HG03175 (cell line): ENCODE measurements at regions not wholly inside any gene's neighbourhood (a gene's known extent, or its start where the extent isn't known, plus 50 kb on each side); places are given as distances from the start of the nearest gene placed in this dataset.
A peak's percentile ranks its signal among the peaks of the same experiment; 100 is the strongest.
"Not testable (repeated sequence)": the region's sequence is repeated elsewhere in the genome, so short reads cannot be mapped to it uniquely, and the experiment has no call there.

Experiments used
- ATAC-seq: cut with Tn5 transposase; IDR thresholded peaks from one replicate; pipeline ENCODE4 v1.9.1; 2021; ENCODE audit warnings: mild to moderate bottlenecking, moderate library complexity; ENCODE audit not compliant: unreplicated experiment

DNA sequence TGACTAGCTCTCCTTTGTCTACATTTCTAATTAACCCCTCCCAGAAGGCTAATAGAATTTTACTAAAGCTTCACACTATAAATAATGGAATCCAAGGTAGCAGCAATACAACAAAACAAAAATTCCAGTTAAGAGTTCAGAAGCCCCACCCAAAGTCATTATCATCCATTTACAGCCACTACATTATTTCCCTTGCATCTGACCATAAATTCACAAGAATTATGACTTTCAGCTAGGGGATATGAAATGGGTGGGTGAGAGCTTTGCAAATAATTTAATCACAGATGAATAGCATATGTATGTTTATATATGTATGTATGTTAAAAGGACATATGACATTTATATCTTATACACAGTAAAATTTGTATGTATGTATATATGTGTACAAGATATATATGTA lies 65.3 kb upstream of the PTGDR start:
- ATAC-seq = no peak

DNA sequence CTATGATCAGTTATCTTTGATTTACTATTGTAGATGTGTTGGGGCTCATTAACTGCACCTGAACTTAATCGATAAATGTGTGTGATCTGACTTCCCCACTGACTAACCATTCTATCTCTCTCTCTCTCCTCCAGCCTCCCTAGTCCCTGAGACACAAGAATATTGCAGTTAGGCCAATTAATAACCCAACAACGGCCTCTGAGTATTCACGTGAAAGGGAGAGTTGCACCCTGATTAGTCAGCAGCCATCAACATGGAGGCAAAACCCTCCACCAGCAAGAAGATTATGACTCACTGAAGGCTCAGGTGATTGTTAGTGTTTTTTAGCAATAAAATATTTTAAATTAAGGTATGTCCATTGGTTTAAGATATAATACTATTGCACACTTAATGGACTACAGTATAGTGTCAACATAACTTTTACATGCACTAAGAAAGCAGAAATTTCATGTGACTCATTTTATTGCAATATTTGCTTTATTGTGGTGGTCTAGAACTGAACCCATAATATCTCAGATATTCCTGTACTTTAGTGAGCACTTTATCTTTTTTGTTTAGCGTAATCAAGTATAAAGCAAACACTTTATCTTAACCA lies 77.1 kb upstream of the PTGDR start:
- ATAC-seq = no peak

DNA sequence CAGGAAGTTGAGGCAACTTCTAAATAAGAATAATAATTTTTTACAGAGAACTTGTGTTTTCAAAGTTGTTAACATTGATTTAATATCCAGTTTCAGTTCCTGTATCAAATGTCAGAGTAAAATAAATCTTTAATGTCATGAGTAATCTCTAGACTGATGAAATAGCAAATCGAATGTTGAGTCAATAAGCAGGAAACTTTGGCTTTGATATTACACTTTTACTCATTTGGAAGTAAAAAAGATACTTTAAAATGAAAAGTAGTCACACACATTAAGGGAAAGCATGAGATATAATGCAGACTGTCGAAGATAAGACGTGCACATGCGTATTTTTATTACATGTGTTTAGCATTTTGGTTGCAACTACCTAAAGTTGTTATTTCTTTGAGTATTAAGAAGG lies 78.2 kb upstream of the PTGDR start:
- ATAC-seq = no peak

DNA sequence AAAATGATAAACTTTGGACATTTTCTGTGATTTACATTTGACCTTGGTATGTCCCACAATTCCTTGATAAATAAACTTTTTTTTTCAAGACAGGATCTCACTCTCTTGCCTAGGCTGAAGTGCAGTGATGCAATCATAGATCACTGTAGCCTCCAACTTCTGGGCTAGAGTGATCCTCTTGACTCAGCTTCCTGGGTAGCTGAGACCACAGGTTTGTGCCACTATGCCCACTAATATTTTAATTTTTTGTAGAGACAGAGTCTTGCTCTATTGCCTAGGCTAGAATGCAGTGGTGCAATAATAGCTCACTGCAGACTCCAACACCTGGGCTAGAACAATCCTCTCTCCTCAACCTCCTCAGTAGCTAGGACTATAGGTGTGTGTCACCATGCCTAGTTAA lies 79.1 kb upstream of the PTGDR start:
- no peak for ATAC-seq

DNA sequence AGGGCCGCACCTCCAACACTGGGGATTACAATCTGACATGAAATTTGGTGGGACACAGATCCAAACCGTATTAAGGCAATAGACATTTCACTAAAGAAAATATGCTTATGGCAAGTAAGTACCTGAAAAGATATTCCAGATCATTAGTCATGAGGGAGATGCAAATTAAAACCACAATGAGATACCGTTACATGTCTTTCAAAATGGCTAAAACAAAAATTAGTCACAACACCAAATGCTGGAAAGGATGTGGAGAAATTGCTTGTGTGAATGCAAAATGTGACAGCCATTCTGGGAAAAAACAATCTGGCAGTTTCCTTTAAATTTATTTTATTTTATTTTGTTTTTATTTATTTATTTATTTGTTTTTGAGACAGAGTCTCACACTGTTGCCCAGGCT lies 82.3 kb upstream of the PTGDR start:
- ATAC-seq = no peak

DNA sequence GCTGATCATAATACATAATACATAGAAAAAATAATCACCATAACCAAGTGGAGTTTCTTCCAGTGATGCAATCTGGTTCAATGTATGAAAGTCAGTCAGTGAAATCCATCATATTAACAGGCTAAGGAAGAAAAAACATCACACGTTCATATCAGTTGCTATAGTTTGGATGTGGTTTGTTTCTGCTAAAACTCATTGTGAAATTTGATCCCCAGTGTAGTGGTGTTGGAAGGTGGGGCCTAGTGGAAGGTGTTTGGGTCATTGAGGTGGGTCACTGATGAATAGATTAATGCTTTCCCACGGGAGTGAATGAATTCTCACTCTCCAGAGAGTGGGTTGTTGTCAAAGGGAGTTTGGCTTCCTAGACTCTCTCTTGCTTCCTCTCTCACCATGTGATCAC lies 84.6 kb upstream of the PTGDR start:
- ATAC-seq = no peak

DNA sequence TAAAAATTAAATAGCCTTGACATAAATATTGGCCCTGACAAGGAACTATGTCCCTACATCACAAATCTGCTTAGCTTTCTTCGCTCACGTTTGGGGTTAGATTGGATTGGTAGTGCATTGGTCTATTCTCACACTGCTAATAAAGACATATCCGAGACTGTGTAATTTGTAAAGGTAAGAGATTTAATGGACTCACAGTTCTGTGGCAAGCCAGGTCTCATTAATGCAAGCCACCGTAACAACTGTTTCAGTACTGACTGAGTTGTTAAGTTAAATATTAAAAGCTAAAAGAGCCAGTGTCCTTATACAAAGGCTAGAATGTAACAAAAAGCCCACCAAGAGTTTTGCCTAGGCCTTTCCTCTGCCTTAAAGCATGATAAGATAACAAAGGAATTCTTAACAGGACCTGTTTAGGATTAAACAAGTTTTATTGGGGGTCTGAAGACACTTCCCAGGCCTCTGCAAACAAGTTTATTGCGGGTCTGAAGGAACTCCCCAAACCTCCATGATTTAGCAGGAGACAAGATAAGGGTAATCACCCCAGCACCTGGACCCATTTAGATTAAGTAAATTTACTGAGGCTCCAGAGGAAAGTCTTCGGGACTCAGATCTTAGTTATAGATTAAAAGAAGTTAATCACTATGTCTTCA lies 88.2 kb upstream of the PTGDR start:
- ATAC-seq = no peak

DNA sequence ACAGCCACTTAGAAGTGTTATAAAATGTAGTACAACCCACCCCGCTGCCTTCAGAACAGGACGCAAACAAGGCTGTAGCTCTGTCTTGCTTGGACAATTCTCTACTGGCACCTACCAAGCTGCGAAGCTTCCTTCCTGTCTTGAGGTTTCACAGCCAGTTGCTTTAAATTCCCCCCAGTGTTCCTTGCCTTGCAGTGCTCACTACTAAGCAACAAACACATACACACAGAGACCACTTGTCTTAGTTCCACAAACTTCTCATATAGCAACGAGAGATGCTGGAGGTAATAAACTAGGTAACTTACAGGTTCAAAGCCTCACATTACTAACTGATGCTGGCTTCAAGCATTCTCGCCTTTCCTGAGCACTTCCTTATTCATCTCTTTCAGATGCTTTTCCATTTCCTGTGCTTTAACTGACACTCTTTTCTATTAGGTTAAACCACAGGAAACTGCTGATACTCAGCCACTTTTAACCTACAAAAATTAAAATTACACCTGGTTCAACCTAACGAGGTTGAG lies 91.5 kb upstream of the PTGDR start:
- peak; percentile 89 for ATAC-seq

DNA sequence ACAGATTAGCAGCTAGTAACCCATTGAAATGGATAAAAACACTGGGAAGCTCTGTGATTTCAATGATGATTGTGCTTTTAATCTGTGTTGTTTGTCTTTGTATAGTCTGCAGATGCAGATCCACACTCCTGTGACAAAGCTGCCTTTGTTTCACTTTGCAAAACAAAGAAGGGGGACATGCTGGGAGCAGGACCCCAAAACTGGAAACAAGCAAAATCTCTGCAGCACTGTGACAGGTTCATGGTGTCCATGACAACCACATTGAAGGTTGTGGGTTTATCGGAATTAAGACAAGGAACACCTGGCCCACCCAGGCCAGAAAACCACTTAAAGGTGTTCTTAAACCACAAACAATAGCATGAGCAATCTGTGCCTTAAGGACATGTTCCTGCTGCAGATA lies 95.6 kb upstream of the PTGDR start:
- ATAC-seq = not testable (repeated sequence)

DNA sequence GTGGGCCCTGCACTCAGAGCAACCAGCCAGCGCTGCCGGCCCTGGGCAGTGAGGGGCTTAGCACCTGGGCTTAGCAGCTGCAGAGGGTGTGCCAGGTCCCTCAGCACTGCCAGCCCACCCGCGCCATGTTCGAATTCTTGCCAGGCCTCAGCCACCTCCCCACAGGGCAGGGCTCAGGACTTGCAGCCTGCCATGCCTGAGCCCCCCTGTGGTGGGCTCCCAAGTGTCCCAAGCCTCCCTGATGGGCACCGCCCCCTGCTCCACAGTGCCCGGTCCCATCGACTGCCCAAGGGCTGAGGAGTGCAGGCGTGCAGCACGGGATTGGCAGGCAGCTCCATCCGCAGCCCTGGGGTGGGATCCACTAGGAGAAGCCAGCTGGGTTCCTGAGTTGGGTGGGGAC lies 98.0 kb upstream of the NID2 start:
- no peak for ATAC-seq

DNA sequence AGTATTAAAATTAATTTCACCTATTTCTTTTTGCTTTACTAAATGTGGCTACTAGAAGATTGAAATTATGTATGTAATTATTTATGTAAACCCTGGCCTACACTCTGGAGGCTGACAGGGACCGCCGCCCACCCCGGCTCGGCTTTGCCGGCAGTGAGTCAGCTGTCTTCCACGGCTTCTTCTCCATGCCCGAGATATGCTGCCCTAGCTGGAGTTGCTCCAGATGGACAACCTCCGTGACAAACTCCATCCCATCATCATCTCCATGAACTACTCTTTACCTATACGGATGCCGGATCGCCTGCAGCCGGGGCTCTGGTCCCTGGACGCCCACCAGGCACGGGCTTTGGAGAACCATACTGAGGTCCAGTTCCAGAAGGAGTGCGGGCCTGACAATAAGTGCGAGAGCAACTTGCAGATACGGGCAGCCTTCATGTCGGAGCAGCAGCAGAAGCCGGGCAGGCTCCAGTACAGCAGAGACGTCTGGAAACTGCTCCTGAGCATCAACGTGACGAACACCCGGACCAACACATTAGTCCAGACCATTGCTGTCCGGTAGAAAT lies 86.9 kb upstream of the NID2 start:
- no peak for ATAC-seq

DNA sequence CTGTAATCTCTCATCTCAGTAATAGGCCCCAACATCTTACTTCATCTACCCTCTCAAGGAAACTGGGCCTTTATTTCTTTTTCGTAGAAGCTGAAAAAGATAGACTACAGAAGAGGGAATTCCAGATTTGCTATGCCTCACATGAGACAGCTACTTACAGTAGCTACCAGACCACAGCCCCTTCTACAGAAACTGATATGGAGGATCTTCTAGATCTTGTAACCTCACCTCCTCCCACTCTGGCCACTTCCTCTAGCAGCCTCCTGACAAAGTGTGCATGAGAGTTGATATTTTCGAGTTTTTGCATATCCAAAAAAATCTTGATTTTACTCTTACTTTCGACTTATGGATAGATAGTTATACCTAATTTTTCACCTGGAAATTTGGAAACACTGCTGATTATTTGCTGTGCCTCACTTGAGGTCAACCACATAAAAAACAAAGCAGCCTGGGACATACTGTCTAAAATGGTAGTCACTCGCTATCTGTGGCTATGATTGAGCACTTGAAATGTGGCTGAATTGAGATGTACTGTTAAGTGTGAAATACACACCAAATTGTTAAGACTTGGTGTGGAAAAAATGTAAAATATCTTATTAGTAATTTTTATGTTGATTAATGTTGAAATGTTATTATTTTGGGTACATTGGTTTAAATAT lies 86.3 kb upstream of the NID2 start:
- ATAC-seq = no peak

DNA sequence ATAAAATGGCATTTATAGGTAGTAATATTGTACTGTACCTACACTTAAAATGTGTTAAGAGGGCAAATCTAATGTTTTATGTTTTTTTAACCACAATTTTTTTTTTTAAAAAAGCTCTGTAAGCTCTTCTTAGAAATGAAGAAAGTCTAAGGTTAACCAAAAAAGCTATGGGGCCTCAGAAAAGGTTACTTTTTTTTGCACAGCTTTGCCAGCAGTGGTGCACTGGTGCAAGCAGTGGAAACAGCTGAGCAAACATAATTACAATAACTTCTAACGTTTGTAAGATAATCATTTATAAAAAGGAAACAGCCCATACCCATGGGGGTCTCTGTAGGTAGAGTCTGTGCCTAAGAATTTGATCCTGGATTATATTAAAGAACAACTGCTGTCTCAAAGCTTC lies 85.1 kb upstream of the NID2 start:
- no peak for ATAC-seq

DNA sequence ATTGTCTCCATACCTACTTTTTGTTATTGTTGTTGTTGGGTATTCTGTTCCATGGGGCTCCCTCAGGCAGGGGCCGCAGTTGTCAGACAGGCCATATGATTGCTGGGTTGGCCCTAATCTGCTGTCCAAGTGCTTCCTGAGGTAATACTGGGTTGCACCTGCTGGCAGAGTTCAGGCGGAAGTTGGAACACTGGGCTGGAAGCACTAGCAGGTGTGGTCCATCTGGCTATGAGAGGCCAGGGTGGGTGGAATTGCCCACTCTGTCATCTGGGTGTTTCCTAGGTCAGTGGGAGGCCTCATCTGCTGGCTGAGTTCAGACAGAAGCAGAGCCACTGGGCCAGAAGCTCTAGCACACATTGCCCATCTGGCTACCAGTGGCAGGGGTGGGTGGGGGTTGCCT lies 81.3 kb upstream of the NID2 start:
- ATAC-seq = no peak

DNA sequence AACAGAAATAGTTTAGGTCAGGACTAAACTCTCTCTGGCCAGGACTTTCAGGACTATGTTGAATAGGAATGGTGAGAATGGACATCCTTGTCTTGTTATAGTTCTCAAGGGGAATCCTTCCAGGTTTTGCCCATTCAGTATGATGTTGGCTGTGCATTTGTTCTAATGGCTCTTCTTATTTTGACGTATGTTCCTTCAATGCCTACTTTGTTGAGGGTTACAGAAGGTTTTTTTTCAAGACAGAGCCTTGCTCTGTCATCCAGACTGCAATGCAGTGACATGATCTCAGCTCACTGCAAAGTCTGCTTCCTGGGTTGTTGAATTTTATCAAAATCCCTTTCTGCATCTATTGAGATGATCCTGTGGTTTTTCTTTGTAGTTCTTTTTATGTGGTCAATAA lies 79.5 kb upstream of the NID2 start:
- ATAC-seq = no peak

DNA sequence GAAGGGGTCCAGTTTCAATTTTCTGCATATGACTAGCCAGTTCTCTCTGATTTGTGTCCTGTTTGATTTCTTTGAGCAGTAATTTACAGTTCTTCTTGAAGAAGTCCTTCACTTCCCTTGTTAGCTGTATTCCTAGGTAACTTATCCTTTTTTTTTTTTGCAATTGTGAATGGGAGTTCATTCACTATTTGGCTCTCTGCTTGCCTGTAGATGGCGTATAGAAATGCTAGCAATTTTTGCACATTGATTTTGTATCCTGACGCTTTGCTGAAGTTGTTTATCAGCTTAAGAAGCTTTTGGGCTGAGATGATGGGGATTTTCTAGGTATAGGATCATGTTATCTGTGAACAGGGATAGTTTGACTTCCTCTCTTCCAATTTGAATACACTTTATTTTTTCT lies 77.6 kb upstream of the NID2 start:
- no peak for ATAC-seq

DNA sequence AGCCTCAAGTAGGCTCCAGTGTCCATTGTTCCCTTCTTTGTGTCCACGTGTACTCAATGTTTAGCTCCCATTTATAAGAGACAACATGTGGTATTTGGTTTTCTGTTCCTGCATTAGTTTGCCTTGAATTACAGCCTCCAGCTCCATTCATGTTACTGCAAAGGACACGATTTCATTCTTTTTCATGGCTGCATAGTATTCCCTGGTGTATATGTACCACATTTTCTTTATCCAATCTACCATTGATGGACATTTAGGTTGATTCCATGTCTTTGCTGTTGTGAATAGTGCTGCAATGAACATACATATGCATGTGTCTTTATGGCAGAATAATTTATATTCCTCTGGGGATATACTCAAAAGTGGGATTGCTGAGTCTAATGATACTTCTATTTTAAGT lies 75.2 kb upstream of the NID2 start:
- ATAC-seq = not testable (repeated sequence)

DNA sequence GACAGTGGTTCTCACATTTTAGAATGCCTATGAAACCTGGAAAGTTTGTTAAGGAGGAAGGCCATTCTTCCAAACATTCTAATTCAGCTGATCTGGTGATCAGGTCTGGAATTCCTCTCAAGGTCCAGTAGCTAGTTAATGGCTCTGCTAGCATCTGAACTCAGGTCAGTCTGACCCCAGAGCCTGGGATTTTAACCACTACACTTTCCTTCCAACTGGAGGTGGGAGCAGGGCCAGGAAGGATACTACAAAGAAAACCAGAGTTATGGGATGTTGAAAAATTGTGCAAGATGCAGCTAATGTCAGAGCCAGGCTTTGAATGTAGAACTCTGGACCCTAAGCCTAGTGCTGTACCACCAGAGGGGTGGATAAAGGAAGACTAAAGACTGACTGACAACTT lies 73.6 kb upstream of the NID2 start:
- no peak for ATAC-seq

DNA sequence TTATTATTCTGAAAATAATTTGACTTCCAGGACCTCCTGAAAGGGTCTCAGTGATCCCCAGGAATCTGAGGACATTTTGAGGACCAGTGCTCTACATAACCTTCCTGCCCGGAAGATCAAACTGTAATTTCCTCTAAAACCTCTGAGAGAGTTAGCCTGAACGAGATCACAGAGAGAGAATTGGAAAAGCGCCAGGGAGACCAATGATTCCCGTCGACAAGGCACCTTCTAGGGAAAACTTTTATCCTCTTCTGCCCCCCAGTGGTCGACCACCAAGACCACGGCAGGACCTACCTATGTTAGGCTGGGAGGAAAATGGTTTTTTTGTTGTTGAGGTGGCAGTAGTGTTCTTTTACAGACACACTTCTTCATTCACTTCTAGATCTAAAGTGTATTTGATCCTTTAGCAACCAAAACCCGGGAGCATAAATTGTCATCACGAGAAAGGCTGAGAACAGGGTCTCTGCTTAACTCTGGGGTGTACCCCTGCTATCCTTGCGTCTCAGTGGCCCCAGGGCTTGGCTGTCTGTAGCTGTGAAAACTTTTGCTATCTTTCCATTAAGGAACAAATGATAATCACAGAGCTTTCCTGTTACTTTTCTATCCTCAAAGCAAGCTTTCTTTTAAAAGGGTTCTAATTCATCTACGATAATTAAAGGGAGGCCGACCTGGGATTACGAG lies 62.9 kb upstream of the NID2 start:
- no peak for ATAC-seq

DNA sequence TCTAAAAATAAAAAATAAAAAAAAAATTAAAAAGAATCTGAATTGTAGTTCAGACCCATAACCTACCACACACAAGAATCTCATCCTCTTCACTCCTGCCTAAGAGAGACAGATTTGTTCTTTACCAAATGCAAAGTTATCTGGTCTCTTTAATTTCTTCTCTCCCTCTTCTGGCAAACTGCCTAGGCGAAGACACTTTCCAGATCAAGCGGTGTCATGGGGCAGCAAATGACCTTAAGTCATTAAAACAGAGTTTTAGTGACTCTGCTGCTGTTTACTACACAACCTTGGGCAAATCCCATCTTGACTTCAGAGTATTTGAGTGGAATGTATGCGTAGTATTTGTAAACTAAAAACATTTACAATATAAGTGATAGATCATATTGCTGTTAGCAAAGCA lies 60.9 kb upstream of the NID2 start:
- no peak for ATAC-seq

DNA sequence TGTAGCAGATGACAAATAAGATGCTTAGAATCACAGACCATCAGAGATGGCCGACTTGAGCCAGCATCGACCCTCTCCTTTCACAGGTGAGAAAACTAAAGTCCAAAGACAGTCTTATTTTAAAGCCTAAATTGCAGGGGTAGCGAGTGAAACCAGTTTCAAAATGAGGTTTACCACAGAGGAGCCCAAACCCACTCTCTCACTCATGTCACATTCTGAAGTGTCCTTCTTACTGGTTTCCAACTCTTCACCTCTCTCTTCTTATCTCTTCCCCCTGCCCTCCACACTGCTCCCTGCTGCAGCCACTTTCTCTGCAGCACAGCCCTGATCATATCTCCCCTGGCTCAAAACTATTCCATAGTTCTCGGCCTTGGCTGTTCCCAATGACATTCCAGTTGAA lies 57.0 kb upstream of the NID2 start:
- peak; percentile 45 for ATAC-seq
